ENCODE measurements at regions not wholly inside any gene's neighbourhood (a gene's known extent, or its start where the extent isn't known, plus 50 kb on each side); places are given as distances from the start of the nearest gene placed in this dataset.
"Not testable (repeated sequence)": the region's sequence is repeated elsewhere in the genome, so short reads cannot be mapped to it uniquely, and the experiment has no call there.

DNA sequence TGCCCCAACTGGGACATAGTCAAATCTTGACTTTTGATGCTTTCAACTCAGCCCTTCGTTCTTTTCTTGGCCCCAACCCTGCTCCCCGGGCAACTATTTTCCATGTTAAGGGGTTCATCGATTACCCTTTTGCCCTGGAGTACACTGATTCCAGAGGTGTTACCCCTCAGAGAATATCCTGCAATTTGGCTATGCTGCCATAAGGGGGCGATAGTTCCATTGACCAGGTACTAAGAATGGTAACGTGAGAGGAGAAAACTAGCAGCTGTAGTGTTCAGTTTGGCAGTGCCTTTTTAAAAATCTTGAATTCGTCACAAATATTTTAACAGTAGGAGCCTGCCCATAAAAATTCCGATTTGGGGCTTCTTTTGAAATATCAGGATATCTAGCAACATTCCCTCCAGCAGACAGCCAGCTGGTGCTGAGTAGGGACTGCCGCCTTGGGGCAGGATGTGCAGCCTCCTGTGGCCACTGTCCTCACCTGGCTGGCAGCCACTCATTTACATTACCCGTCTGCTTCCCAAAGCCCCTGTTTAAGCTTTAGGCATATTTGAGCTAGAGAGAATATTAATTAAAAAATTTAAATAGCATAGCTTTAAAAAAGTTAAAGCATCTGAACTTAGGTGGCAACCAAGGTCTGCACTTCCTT, 146.3 kb upstream of the SKOR2 start:
- no peak for DNase-seq

DNA sequence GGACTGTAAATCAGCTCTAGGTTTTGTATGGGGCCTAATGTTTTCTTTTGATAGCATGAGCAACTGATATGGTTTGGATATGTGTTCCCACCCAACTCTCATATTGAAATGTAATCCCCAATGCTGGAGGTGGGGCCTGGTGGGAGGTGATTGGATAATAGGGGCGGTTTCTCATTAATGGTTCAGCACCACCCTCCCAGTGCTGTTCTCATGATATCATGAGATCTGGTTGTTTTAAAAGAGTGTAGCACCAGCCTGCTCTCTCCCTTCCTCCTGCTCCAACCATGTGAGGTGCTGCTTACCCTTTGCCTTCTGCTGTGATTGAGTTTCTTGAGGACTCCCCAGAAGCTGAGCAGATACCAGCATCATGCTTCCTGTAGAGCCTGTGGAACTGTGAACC, 140.2 kb upstream of the SKOR2 start:
- no peak for DNase-seq

DNA sequence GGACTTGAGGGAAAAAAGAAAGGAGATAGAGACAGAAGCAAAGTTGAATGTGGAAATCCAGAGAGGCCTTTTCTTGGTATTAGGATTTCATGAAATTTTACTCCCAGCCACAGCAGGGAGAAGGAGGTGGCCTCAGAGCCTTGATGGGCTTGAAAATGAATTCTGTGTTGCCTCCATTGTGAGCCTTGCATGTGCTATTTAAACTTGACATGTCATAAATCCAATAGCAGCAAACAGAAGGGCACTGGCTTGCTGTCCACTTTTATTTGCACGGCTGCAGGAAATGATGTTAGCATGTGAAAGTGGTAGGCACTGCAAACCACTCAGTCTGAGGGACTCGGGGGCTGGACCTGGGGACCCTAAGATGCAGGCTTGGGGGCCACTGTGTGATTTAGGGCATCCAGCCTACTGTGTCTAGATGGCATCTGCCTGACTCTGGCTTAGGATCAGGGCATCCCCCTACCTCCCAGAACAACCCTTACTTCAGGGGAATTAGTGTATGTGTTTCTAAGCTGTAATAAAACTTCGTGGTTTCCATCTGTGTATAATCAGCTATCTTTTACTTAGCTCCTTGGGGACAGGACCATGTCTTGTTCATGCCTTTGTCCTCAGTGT, 139.1 kb upstream of the SKOR2 start:
- no peak for DNase-seq

DNA sequence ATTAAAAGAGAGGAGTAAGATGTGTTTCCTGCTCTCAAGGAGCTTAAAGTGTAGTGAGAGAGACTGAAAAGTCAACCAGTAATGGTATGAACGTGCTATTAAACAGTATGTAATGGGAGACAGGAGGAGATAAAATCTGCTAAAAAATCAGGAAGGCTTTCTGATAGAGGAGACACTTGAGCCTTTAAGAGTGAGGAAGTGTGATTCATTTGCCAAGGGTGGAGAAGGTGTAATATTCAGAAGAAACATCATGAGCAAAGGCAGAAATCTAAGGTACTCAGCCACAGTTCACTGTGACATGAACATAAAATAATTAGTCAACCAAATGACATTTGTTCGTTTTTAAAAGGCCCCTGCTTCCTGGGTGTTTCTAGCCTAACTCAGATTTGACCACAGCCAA, 137.8 kb upstream of the SKOR2 start:
- no peak for DNase-seq

DNA sequence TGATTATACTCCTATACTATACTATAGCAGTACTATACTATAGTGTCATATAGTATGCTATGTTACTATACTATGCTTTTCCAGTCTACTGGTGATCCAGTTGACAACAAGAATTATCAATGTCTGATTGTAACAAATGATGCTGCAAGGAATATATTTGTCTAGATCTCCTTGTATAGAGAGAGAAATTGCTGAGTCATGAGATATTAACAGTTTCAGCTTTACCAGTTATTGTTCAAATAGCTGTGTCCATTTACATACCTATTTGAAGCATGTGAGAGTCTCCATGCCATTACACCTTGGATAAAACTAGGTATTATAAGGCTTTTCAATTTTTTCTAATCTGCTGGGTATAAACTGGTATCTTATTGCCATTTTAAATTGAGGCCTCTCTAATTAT, 136.4 kb upstream of the SKOR2 start:
- DNase-seq: no peak

DNA sequence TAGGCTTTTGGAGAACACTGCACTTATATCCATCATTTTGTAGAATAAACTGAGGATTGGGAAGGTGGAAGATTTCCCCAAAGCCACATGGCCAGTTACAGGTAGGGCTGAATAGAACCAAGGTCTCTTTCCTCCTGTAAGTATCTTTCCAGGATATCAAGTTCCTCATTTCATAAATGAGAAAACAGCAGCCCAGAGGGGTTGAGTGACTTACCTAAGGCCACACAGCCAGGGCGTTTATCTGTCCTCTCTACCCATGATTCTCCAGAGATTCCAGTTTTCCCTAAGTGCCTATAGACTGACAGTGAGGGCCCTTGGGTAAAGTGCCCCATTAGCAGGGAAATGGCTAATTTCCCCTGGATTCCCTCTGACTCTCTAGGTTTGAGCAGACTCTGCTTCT, 132.3 kb upstream of the SKOR2 start:
- DNase-seq: no peak

DNA sequence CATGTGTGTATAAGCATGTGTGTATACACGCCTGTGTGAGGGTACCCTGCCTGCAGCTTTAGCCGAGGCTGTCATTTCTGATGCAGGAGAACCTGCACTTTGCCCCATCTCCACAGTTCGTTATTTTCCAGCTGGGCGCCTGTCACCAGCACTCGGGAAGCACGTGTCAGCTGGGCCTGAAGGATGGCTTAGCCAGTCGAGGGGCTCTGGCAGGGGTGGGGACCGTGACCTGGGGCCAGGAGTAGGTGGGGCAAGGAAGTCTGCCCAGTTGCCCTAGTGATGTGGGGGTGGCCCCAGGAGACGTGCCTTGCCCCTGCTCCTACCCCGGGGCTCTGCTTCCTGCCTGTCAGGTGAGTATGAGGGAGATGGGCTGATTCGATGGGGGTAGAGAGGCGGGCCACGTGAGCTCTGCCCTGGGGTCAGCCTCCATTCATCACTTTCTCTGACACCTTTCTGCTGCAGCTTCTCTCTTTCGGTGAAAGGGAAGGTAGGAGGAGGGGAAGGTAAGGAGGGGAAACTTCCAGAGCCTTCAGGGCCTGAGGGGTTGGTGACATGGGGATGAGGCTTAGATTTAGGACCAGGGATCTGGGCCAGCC, 130.6 kb upstream of the SKOR2 start:
- no peak for DNase-seq

DNA sequence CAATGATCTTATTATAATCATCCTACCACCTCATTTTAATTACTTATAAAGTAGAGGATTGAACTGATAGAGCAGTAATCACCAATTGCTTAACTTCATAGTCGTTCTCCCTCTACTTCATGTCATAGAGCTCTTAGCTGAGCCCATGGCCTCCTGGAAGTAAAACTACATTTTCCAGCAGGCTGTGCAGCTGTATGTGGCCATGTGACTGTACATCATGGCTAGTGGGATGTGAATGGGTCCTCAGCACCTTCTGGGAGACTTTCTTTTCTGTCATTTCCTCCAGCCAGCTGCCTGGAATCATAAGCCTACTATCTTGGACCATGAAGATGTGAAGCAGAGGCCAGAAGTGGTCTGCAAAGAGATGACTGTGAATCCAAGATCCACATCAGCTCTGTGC, 128.7 kb upstream of the SKOR2 start:
- DNase-seq: no peak

DNA sequence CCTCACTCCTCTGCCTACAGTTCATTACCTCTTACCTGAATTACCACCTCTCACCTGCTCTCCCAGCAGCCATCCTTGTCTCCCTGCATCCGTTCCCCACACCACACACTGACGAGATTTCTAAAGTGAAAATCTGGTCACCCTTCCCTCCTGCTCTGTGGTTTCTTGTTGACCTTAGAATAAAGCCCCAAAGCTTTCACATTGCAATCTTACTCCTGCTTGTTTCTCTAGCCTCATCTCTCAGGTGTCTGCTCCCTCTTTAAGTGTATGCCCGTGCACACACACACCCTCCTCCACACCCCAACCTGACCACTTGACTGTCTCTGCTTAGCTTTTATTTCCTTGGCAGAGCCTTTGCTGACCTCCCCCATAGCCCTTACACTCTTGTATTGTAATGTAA, 122.0 kb upstream of the SKOR2 start:
- no peak for DNase-seq

DNA sequence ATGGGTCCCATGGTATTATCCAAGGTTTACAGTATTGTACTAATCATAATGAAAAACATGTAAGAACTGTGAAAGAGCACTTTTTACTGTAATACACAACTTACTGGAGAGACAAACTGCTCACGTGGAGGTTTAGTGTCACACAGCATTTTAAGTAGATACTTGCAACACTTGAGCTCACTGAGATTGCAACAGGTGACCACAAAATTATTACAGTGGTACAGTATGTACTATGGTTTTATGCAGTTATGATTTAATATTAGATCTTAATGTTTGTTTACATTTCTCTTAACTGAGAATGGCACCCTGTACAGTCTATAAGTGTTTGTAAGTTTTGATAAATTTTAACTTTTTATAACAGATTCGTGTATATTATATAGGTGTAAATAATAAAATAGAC, 118.6 kb upstream of the SKOR2 start:
- no peak for DNase-seq

DNA sequence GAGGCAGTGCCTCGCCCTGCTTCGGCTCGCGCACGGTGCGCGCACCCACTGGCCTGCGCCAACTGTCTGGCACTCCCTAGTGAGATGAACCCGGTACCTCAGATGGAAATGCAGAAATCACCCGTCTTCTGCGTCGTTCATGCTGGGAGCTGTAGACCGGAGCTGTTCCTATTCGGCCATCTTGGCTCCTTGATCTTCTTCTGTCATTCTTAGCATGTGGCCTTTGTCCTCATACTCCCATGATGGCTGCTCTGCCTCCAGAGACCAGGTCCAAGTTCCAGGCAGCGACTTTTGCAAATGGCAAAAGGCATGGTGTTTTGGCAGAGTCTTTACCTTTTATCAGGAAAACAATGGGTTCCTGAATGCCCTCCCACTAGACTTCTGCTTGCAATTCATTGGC, 102.6 kb upstream of the SKOR2 start:
- DNase-seq: not testable (repeated sequence)

DNA sequence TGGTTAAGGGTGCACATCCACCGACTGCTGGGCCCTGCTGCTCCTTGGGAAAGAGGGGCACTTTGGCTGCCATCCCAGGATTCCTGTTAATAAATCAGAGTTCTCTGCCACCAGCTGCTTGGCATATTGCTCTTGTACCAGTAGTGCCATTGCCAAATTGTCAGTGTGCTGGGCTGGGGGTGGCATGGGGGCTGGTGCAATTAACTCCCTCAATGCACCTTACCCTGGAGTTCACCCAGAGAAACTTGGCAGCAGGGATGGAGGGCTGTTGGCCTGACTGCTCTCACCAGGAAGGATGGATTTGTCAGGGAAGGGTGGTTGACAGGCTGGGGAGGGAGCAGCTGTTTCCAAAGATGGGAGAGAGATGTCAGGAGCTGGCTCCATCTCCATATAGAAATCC, 94.6 kb upstream of the SKOR2 start:
- no peak for DNase-seq

DNA sequence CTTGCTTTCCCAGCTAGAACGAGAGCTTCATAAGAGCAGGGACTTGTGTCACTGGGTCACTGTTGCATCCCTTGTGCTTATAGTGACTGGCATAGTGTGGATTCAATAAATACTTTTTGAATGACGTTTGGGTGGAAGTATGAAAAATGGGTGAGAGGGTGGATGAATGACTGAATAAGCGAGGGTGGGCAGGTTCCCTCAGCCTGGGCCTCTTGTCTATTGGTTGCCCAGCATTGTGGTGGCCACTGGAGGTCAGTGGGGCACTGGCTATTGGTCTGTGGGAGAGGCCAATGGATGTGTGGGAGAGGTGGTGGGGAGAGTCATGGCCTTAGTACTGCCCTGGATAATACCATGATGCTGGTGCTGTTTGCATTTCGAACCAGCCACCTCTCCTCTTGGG, 93.8 kb upstream of the SKOR2 start:
- no peak for DNase-seq

DNA sequence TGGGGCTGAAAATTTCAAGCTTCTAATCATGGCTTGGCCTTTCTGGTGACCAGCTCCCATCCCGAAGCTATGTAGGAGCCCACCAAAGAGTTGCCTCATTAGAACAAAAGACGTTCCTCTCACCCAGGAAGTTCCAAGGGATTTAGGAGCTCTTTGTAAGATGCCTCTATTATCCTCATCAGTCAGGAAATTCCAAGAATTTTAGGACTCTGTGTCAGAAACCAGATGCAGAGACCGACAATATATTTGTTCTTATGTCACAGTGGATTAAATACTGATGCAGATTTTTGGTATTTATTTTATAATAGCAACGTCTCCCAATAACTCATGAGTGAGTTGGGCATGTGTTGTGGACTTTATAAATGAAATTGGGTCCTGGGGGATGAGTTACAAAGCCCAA, 91.8 kb upstream of the SKOR2 start:
- no peak for DNase-seq

DNA sequence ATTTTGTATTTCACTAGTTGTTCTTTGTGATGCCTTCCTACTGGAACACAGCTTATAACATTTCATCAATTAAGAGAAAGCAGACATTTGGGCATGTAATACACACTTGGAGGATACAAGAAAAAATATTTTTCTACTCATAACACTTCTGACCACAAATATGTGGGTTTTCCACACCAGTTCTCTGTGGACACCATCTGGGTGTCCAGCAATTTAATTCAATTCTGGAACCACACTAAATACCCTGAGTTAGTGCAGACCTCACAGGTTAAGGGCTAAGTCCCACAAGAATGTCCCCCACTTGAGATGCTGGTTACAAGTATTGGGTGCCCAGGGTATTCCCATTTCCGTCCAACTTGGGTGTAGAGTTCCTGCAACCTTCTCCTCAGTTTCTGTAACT, 91.1 kb upstream of the SKOR2 start:
- no peak for DNase-seq

DNA sequence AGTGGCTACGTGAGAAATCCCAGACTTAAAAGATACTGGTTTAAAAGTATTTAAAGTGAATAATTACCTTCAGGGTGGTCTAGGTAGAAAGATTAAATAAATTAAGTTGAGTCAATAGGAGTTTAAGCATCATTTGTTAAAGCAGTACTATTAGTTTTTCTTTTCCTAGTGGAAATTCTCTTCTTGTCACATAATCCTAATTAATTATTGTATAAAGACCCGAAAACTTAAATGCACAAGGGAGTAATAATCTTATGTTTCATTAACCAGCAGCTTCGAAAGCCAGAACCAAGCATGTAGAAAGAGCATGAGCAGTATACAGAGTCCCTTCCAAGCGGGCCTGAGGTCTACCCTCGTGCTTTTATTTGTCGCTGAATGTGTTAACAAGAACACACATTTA, 90.2 kb upstream of the SKOR2 start:
- DNase-seq: no peak

DNA sequence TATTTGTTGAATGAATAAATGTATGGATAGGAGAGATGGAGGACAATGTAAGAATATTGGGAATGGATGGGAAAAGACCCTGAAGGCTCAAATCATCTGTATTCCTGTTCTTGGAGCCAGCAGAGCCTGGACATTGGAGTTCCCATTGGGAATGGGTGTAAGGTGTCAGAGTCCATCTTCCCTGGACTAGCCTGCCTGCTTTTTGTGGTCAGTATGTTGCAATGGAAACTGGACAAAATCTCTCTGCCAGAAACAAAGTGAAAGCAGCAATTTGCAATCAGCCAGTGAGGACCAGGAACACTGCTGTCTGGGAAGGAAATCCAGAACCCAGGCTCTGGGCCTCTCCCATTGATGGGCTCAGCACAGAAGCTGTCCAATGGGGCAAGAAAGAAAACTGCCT, 83.5 kb upstream of the SKOR2 start:
- DNase-seq: no peak

DNA sequence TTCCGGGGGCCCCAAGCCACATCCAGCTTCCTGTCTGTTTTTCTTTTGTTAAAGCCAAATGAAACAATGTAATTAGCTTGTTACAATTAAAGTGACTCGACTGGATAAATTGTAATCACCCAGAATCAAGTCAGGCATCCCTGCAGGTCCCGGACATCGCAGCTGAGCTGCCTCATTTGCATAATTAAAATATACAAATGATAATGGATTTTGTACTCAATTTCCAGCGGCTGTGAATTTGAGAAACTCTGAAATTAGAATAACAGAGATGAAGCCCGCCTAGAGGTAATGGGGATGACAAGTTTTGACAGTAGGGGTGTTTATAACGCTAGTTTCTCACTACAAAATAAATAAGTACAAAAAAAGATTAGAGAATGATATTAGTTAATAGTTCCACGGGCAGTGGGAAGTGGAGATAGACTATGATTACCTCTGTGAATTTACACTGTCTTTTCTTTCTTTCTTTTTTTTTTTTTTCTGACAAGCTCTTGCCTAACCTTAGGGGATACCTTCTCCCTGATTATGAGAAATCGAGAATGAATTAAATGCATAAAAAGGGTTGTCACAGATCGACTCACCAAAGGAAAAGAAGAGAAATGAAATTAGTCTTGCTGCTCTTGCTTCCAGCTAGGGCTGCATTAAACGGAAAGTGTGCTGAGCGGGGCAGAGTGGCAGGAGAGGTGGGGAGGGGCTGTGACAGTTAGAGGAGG, 82.6 kb upstream of the SKOR2 start:
- no peak for DNase-seq

DNA sequence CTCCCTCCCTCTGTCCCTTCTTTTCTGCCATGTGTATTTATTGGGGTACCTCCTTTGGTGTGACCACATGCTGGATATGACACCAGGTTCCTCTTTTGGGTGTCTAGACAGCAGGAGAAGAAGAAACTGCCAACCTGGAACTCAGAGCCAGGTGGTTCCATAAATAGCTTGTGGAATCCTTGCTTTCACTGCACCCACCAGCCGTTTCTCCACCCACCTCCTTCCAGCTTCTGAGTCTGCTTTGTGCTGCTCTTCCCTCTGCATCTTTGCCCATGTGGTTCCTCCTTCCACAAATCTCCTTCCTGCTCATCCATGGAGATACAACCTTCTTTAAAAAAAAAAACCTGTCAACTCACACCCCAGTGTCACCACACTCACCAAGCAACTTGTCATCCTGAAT, 80.2 kb upstream of the SKOR2 start:
- DNase-seq: no peak

DNA sequence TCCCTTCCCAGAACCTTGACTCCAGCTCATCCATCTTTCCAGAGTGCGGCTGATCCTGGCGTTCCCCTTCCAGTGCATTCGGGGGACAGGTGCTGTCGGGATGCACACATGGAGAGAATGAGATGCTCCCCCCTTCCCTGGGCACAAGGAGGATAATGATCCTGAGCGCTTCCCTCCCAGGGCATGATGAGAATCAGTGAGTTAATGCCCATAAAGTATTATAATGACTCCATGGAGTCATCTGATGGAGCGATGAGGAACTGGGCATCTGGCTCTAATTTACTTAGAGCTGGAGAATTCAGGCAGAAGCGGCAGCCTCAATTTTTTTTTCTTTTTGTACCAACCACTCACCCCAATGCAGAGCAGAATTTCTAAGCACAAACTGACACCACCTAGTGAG, 79.6 kb upstream of the SKOR2 start:
- no peak for DNase-seq

DNA sequence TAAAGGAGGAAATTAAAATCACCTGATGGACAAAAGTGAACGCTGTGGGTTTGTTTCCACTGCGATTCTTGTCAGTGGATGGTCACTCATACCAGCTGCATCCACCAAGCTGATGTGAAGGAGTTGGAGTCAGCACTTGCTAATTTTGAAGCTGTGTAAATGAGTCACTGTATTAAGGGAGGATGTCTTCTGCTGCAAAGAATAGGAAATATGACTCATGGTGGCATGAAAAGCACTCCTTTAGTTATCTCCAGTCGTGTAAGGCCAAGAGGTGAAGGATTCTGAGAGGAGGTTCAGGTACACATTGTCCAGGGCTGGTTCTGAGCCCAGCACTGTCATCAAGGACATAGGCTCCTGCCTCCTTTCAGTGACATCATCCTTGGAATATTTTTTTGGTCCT, 71.7 kb upstream of the SKOR2 start:
- no peak for DNase-seq

DNA sequence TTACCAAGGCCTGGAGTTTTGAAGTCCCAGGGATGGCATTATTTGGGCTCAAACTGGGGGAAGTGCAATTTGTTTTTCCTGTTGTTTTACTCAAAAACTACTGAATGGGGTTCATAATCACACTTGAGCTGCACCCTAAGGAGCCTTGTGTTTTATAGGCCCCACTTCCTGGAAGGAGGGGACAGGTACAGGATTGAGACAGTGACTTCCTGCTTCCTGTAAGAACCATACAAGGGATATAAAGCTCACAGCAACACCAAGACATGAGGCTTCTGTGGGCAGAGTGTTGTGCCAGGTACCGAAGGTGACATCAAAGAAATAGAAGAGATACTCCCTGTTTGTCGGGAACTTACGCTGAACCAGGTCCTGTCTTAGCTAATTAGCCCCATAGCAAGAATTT, 70.4 kb upstream of the SKOR2 start:
- no peak for DNase-seq

DNA sequence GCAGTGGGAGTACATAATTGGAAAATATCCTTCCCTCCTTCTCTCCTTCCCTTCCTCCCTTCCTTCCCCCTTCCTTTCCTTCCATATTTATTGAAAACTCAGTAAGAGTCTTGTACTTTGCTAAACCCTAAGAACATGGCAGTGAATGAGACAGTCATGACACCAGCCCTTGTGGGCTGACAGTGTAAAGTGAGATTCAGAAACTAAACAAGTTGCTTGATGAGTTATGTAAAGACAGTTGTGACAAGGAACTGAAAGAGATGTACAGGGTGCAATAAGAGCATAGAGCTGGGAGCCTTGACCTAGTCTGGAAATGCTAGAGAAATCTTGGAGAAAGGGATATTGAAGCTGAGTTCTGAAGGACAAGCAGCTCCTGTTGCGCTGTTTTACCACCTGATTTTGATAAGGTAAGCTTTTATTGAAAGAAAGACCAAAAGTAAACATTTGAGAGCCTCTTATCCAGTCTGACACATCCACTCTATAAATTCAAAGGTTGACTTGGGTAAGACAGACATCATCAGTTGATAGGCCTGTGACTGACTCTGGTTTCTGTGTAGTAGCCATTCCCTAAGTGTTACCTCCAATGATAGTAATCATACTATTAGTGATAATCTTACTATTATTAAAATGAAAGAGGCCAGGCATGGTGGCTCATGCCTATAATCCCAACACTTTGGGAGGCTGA, 66.5 kb upstream of the SKOR2 start:
- DNase-seq: no peak

DNA sequence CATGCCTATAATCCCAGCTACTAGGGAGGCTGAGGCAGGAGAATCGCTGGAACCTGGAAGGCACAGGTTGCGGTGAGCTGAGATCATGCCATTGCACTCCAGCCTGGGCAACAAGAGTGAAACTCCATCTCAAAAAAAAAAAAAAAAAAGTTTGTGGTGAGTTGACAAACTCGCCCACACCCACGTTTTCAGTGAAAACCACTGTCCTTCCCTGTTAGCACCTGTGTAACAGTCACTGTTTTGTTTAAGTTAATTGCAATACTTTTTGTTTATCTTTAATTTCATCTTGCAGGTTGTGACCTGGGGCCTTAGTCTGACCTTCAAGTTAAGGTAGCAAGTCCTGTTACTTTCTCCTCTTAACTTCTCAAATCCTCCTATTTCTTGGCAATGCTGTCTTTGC, 65.5 kb upstream of the SKOR2 start:
- no peak for DNase-seq
